ENCODE measurements at regions not wholly inside any gene's neighbourhood (a gene's known extent, or its start where the extent isn't known, plus 50 kb on each side); places are given as distances from the start of the nearest gene placed in this dataset.
"Not testable (repeated sequence)": the region's sequence is repeated elsewhere in the genome, so short reads cannot be mapped to it uniquely, and the experiment has no call there.

DNA sequence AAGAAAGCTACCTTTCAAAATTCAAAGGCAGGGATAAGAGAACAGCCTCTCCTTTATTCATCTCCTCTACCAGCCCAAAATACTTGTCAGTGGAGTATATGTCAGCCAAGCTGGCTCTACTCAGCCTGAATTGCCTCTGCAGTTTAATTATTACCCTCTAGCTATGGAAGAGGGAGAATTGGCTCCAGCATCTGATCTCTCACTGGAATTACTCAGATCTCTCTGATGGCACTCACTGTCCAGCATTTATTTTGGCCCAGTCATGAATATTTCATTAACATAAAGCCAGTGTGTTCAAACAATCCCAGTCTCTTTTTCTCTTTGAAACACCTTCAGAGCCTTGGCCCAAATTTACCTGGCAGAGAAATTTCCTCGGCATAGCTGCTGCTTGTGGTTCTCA, 58.6 kb upstream of the TMEM108 start:
- no peaks in the 10 kb centered on the region for H3K4me1 ChIP-seq
- H3K27me3 ChIP-seq, result no peaks in the 10 kb centered on the region
- H3K27ac ChIP-seq, result no peak overlapping the region
- FAIRE-seq (no peak), ATAC-seq (no peak), DNase-seq (no peak)
- TF ChIP-seq, protein P1, sequence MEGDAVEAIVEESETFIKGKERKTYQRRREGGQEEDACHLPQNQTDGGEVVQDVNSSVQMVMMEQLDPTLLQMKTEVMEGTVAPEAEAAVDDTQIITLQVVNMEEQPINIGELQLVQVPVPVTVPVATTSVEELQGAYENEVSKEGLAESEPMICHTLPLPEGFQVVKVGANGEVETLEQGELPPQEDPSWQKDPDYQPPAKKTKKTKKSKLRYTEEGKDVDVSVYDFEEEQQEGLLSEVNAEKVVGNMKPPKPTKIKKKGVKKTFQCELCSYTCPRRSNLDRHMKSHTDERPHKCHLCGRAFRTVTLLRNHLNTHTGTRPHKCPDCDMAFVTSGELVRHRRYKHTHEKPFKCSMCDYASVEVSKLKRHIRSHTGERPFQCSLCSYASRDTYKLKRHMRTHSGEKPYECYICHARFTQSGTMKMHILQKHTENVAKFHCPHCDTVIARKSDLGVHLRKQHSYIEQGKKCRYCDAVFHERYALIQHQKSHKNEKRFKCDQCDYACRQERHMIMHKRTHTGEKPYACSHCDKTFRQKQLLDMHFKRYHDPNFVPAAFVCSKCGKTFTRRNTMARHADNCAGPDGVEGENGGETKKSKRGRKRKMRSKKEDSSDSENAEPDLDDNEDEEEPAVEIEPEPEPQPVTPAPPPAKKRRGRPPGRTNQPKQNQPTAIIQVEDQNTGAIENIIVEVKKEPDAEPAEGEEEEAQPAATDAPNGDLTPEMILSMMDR (IDR thresholded peaks at IDR 0.05), result no peak
- H3K4me3 ChIP-seq, result no peak overlapping the region
- H3K36me3 ChIP-seq, result no peaks in the 10 kb centered on the region
- intact Hi-C loops (cut with DNase I), result no loop called here
- no peaks in the 10 kb centered on the region for H3K9me3 ChIP-seq
- 79 to 88% methylated on average over 1 of the region's 1 CpG for WGBS, 2 donors

GRCh38 chr3:132978946-132979345, 59.2 kb upstream of the TMEM108 start:
- H3K27me3 ChIP-seq; H3K4me3 ChIP-seq; DNase-seq; H3K36me3 ChIP-seq; FAIRE-seq; H3K9me3 ChIP-seq; H3K4me1 ChIP-seq; H3K27ac ChIP-seq; intact Hi-C loops (cut with DNase I); ATAC-seq: not testable (repeated sequence)
- 66 to 80% methylated on average over 3 of the region's 3 CpGs for WGBS, 2 donors

DNA sequence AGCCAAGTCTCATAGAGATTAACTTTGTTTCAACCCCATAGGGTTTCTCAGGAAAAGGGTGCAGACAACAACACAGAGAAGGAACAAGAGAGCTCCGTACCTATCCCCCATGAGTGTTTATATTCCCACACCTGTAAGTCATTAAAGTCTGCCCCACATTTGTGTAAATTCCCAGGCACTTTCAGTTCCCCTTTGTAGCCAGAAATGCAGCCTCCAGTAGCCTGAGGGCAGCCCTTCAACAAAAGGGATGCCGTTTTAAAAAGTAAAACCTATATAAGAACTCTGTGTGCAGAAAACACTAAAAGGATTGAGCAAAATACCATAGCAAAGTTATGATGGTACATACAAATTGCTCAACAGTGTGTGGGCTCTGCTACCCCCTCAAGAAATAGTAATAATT, 59.7 kb upstream of the TMEM108 start:
- WGBS, 2 donors, result 20 to 21% methylated on average over 2 of the region's 2 CpGs
- intact Hi-C loops (cut with DNase I), result no loop called here
- no peaks in the 10 kb centered on the region for H3K27me3 ChIP-seq
- no peak overlapping the region for H3K27ac ChIP-seq
- no peaks in the 10 kb centered on the region for H3K36me3 ChIP-seq
- no peak for ATAC-seq
- no peaks in the 10 kb centered on the region for H3K9me3 ChIP-seq
- TF ChIP-seq, protein P1 (IDR thresholded peaks at IDR 0.05), result no peak
- H3K4me3 ChIP-seq, result no peak overlapping the region
- FAIRE-seq, result no peak
- H3K4me1 ChIP-seq, result no peaks in the 10 kb centered on the region
- no peak for DNase-seq

- Histone ChIP-seq H3K4me1 (no peaks in the 10 kb centered on the region), H3K9me3 (no peaks in the 10 kb centered on the region), H3K27ac (no peak overlapping the region), H3K4me3 (no peak overlapping the region), H3K27me3 (no peaks in the 10 kb centered on the region), H3K36me3 (no peaks in the 10 kb centered on the region)
- no peak for ATAC-seq
- TF ChIP-seq, protein P1 (IDR thresholded peaks at IDR 0.05), result no peak
- no peak for FAIRE-seq
- intact Hi-C loops (cut with DNase I), result no loop called here
- no peak for DNase-seq
- 74 to 79% methylated on average over 7 of the region's 7 CpGs for WGBS, 2 donors
Observed at GRCh38 chr3:132974097-132974496, 64.1 kb upstream of the TMEM108 start.

DNA sequence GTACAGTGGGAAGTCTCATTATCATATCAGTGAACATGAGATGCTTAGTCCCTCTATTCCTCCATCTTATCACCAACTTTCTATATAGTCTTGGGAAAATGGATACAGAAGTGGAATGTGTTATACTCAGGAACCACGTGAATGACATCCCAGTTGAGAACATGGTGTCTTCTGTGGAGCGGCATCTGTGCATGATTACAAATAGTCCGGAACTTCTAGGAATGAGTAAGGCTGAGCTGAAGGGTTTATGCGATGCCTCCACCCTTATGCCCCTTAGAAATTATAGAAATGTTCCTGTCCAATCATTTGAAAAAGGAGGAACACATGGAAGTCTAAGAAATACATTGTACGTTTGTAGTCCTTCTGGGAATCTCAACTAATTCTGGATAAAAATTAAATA, 64.8 kb upstream of the TMEM108 start:
- Histone ChIP-seq H3K27ac (no peak overlapping the region), H3K4me3 (no peak overlapping the region), H3K4me1 (no peaks in the 10 kb centered on the region), H3K36me3 (no peaks in the 10 kb centered on the region), H3K27me3 (no peaks in the 10 kb centered on the region), H3K9me3 (no peaks in the 10 kb centered on the region)
- no peak for FAIRE-seq
- no peak for ATAC-seq
- 75 to 84% methylated on average over 5 of the region's 5 CpGs for WGBS, 2 donors
- no peak for DNase-seq
- TF ChIP-seq, protein P1 (IDR thresholded peaks at IDR 0.05), result no peak
- intact Hi-C loops (cut with DNase I), result no loop called here

DNA sequence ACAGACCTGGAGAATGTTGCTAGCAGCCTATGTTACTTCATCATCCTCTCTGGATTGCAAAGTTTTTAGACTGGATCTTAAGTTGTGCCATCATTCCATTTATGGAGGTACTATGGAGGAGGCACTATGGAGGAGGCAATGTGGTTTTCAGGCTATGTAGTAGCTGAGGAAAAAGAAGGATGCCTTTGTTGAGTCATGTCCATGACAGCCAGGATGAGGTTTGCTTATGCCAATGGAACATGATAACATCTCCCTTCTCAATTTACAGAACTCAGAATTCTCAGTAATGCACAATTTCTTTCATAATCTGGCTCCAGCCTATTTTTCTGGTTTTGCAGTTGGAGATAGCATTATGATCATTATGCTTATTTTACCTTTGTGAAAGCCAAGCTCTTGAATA, 65.9 kb upstream of the TMEM108 start:
- DNase-seq (no peak), ATAC-seq (no peak), FAIRE-seq (no peak)
- Histone ChIP-seq H3K4me3 (no peak overlapping the region), H3K36me3 (no peaks in the 10 kb centered on the region), H3K27ac (no peak overlapping the region), H3K27me3 (no peaks in the 10 kb centered on the region), H3K4me1 (no peaks in the 10 kb centered on the region), H3K9me3 (no peaks in the 10 kb centered on the region)
- intact Hi-C loops (cut with DNase I), result no loop called here
- TF ChIP-seq, protein P1 (IDR thresholded peaks at IDR 0.05), result no peak

Measured in pancreas (tissue), 10 donors.